ENCODE measurements at regions not wholly inside any gene's neighbourhood (a gene's known extent, or its start where the extent isn't known, plus 50 kb on each side); places are given as distances from the start of the nearest gene placed in this dataset.

DNA sequence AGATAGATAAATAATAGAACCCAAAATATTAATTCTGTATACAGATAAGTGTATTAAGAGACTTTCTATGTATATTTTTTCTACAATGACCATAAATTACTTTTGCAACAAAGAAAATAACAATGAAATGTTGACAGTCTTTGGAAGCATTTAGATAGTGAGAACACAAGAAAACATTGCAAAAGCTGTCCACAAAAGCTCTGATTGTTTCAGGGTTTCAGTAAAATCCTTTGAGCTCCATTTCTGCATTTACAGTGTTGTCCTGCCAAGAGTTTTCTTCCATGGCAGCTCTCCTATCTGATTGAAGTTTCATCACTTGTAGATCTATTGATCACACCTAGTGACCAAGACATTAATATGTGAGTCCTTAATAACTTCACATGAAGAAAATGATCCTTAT lies 321.8 kb downstream of the GPR37 start:
- Histone ChIP-seq H3K9ac (ENCODE audit: low read length) (no peak overlapping the region), H2AFZ (ENCODE audit: low read depth, low read length, severe bottlenecking) (no peak overlapping the region), H3K79me2 (ENCODE audit: insufficient read depth, low read length) (no peaks in the 10 kb centered on the region), H3K9me3 (ENCODE audit: insufficient read depth, low read length) (no peaks in the 10 kb centered on the region), H3K27me3 (ENCODE audit: low read length) (no peaks in the 10 kb centered on the region), H3K4me3 (ENCODE audit: insufficient read depth, low read length, poor library complexity, severe bottlenecking) (no peak overlapping the region), H4K20me1 (ENCODE audit: low read depth, low read length) (no peaks in the 10 kb centered on the region), H3K36me3 (ENCODE audit: low read length) (no peaks in the 10 kb centered on the region), H3K9me2 (replicated peaks; ENCODE audit: insufficient read depth, low read length) (no peaks in the 10 kb centered on the region), H3K4me2 (ENCODE audit: low read depth, low read length, poor library complexity, severe bottlenecking) (no peak overlapping the region), H3F3A (ENCODE audit: insufficient read depth) (no peaks in the 10 kb centered on the region), H3K27ac (ENCODE audit: low read depth, low read length) (no peak overlapping the region)
- TF ChIP-seq EZH2phosphoT487 (conservative IDR thresholded peaks at IDR 0.05; ENCODE audit: low read length), result no peak
- TF ChIP-seq, protein P1, sequence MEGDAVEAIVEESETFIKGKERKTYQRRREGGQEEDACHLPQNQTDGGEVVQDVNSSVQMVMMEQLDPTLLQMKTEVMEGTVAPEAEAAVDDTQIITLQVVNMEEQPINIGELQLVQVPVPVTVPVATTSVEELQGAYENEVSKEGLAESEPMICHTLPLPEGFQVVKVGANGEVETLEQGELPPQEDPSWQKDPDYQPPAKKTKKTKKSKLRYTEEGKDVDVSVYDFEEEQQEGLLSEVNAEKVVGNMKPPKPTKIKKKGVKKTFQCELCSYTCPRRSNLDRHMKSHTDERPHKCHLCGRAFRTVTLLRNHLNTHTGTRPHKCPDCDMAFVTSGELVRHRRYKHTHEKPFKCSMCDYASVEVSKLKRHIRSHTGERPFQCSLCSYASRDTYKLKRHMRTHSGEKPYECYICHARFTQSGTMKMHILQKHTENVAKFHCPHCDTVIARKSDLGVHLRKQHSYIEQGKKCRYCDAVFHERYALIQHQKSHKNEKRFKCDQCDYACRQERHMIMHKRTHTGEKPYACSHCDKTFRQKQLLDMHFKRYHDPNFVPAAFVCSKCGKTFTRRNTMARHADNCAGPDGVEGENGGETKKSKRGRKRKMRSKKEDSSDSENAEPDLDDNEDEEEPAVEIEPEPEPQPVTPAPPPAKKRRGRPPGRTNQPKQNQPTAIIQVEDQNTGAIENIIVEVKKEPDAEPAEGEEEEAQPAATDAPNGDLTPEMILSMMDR (IDR thresholded peaks at IDR 0.05; ENCODE audit: insufficient read depth, low read length, poor library complexity, severe bottlenecking), result no peak

DNA sequence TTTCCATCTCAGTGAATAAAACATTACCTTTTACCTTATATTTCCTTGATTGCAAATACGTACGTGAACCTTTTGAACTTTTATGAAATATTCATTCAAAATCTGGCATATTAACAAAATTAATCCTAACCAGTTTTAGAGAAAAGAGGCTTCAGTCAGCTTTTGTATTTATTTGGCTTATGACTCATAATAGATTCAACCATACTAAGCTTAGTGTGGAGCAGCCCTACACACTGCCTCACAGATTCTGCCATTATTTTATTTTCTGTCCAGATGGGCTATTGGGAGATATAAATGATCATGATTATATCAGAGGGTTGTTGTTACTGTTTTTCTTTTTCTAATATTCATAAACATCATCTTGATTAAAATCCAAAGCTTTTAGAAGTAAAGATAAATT lies 325.5 kb downstream of the GPR37 start:
- Histone ChIP-seq H3K79me2 (ENCODE audit: insufficient read depth, low read length) (no peaks in the 10 kb centered on the region), H2AFZ (ENCODE audit: low read depth, low read length, severe bottlenecking) (no peak overlapping the region), H3K4me3 (ENCODE audit: insufficient read depth, low read length, poor library complexity, severe bottlenecking) (no peak overlapping the region), H3K4me2 (ENCODE audit: low read depth, low read length, poor library complexity, severe bottlenecking) (no peak overlapping the region), H3K9me2 (replicated peaks; ENCODE audit: insufficient read depth, low read length) (no peaks in the 10 kb centered on the region), H3K27me3 (ENCODE audit: low read length) (no peaks in the 10 kb centered on the region), H4K20me1 (ENCODE audit: low read depth, low read length) (no peaks in the 10 kb centered on the region), H3K9me3 (ENCODE audit: insufficient read depth, low read length) (no peaks in the 10 kb centered on the region), H3F3A (ENCODE audit: insufficient read depth) (no peaks in the 10 kb centered on the region), H3K27ac (ENCODE audit: low read depth, low read length) (no peak overlapping the region), H3K9ac (ENCODE audit: low read length) (no peak overlapping the region), H3K36me3 (ENCODE audit: low read length) (no peaks in the 10 kb centered on the region)
- no peak for TF ChIP-seq EZH2phosphoT487 (conservative IDR thresholded peaks at IDR 0.05; ENCODE audit: low read length)
- TF ChIP-seq, protein P1 (IDR thresholded peaks at IDR 0.05; ENCODE audit: insufficient read depth, low read length, poor library complexity, severe bottlenecking), result no peak

DNA sequence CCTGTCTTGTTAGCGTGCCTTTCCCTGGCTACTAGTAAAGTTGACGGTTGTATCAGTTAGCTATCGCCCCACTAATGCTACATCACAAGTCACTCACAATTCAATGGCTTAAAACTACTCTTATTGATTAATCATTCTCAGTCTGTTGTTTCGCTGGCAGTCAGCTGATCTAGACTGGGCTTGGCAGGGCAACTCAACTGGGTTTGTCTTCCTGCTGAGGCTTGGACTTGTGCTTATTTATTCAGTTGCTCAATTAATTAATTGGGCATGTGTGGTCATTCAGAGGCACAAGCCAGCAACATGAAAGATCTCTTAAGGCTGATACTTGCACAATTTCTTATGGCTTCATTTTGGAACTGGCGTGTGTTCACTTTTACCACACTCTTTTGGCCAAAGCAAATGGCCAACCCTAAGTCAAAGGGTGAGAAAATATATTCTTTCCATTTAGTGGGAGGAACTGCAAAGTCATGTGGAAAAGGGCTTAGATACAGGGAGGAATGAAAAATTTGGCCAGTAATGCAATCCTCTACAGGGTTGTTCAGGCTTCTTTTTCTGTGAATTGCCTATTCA lies 333.5 kb downstream of the GPR37 start:
- Histone ChIP-seq H3K9ac (ENCODE audit: low read length) (no peak overlapping the region), H4K20me1 (ENCODE audit: low read depth, low read length) (no peaks in the 10 kb centered on the region), H3K27me3 (ENCODE audit: low read length) (no peaks in the 10 kb centered on the region), H3K36me3 (ENCODE audit: low read length) (no peaks in the 10 kb centered on the region), H3K4me3 (ENCODE audit: insufficient read depth, low read length, poor library complexity, severe bottlenecking) (no peak overlapping the region), H3K9me2 (replicated peaks; ENCODE audit: insufficient read depth, low read length) (no peaks in the 10 kb centered on the region), H2AFZ (ENCODE audit: low read depth, low read length, severe bottlenecking) (no peak overlapping the region), H3K4me2 (ENCODE audit: low read depth, low read length, poor library complexity, severe bottlenecking) (no peak overlapping the region), H3K79me2 (ENCODE audit: insufficient read depth, low read length) (no peaks in the 10 kb centered on the region), H3K27ac (ENCODE audit: low read depth, low read length) (no peak overlapping the region), H3F3A (ENCODE audit: insufficient read depth) (no peaks in the 10 kb centered on the region), H3K9me3 (ENCODE audit: insufficient read depth, low read length) (no peaks in the 10 kb centered on the region)
- TF ChIP-seq, protein P1 (IDR thresholded peaks at IDR 0.05; ENCODE audit: insufficient read depth, low read length, poor library complexity, severe bottlenecking), result no peak
- TF ChIP-seq EZH2phosphoT487 (conservative IDR thresholded peaks at IDR 0.05; ENCODE audit: low read length), result no peak

Data from SU-DHL-6 (cell line).